IMR-90 (cell line): ENCODE measurements at regions not wholly inside any gene's neighbourhood (a gene's known extent, or its start where the extent isn't known, plus 50 kb on each side); places are given as distances from the start of the nearest gene placed in this dataset.

Source experiments
- BHLHE40 ChIP-seq: fragments of 150-350 bp; IDR thresholded peaks from 2 replicates; pipeline ENCODE4 v1.6.1; 2016; ENCODE audit warnings: mild to moderate bottlenecking, low read depth, low read length
- CHD1 ChIP-seq: IDR thresholded peaks from 2 replicates; pipeline ENCODE4 v1.6.1; 2012; ENCODE audit warnings: low read depth, low read length, improper control_type of control experiment
- MAFK ChIP-seq: IDR thresholded peaks from 2 replicates; pipeline ENCODE4 v1.6.1; 2012; ENCODE audit warnings: low read depth, low read length, improper control_type of control experiment
- MAZ ChIP-seq: IDR thresholded peaks from 2 replicates; pipeline ENCODE4 v1.6.1; 2012; ENCODE audit warnings: low read depth, mild to moderate bottlenecking, low read length, improper control_type of control experiment, moderate library complexity, borderline replicate concordance
- NFE2L2 ChIP-seq: fragments of 150-350 bp; IDR thresholded peaks from 2 replicates; pipeline ENCODE4 v1.6.1; 2016; ENCODE audit warnings: low read depth, mild to moderate bottlenecking, low read length
- POLR2A ChIP-seq: IDR thresholded peaks from 2 replicates; pipeline ENCODE4 v1.6.1; 2012; ENCODE audit warnings: mild to moderate bottlenecking, low read depth, low read length
- RAD21 ChIP-seq: IDR thresholded peaks from 2 replicates; pipeline ENCODE4 v1.6.1; 2012; ENCODE audit warnings: low read length, improper control_type of control experiment
- RFX5 ChIP-seq: IDR thresholded peaks from 2 replicates; pipeline ENCODE4 v1.8.0; 2012; ENCODE audit warnings: low read depth, mild to moderate bottlenecking, low read length, moderate library complexity
- TF ChIP-seq, protein P1 (sequence below): conservative IDR thresholded peaks from 2 replicates; pipeline ENCODE4 v1.5.1; 2012; ENCODE audit warnings: mild to moderate bottlenecking, low read depth, low read length, improper control_type of control experiment
- TF ChIP-seq, protein P2 (sequence below): fragments of 150-350 bp; IDR thresholded peaks from 2 replicates; pipeline ENCODE4 v1.6.1; 2017; ENCODE audit warnings: mild to moderate bottlenecking, antibody characterized with exemption, low read length, low read depth
- TF ChIP-seq, protein P3 (sequence below): fragments of 150-350 bp; IDR thresholded peaks from 2 replicates; pipeline ENCODE4 v1.6.1; 2016; ENCODE audit warnings: low read depth, mild to moderate bottlenecking, low read length, moderate library complexity, borderline replicate concordance

DNA sequence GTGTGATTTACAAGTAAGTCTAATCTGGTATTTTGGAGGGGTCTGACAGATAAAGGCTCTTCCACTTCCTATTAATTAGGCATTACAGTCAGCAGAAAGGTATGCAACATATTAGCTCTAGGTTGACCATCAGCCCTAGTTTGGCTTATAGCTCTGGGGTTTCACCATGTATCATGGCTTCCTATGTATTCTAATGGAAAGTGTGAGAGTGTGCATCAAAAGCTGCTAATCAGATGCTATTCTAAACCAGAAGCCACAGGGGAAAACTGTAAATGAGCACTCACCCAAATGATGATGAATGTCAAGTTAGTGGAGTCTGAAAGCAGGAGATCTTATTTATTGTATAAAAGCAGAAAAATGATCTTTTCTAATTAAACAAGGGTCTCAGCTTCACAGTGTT lies 149.2 kb upstream of the MITF start:
- TF ChIP-seq, protein P1, sequence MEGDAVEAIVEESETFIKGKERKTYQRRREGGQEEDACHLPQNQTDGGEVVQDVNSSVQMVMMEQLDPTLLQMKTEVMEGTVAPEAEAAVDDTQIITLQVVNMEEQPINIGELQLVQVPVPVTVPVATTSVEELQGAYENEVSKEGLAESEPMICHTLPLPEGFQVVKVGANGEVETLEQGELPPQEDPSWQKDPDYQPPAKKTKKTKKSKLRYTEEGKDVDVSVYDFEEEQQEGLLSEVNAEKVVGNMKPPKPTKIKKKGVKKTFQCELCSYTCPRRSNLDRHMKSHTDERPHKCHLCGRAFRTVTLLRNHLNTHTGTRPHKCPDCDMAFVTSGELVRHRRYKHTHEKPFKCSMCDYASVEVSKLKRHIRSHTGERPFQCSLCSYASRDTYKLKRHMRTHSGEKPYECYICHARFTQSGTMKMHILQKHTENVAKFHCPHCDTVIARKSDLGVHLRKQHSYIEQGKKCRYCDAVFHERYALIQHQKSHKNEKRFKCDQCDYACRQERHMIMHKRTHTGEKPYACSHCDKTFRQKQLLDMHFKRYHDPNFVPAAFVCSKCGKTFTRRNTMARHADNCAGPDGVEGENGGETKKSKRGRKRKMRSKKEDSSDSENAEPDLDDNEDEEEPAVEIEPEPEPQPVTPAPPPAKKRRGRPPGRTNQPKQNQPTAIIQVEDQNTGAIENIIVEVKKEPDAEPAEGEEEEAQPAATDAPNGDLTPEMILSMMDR, result no peak
- no peak for TF ChIP-seq NFE2L2
- TF ChIP-seq, protein P2, sequence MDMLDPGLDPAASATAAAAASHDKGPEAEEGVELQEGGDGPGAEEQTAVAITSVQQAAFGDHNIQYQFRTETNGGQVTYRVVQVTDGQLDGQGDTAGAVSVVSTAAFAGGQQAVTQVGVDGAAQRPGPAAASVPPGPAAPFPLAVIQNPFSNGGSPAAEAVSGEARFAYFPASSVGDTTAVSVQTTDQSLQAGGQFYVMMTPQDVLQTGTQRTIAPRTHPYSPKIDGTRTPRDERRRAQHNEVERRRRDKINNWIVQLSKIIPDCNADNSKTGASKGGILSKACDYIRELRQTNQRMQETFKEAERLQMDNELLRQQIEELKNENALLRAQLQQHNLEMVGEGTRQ, result no peak
- TF ChIP-seq BHLHE40, result no peak
- no peak for TF ChIP-seq POLR2A
- TF ChIP-seq MAZ, result no peak
- TF ChIP-seq, protein P3, sequence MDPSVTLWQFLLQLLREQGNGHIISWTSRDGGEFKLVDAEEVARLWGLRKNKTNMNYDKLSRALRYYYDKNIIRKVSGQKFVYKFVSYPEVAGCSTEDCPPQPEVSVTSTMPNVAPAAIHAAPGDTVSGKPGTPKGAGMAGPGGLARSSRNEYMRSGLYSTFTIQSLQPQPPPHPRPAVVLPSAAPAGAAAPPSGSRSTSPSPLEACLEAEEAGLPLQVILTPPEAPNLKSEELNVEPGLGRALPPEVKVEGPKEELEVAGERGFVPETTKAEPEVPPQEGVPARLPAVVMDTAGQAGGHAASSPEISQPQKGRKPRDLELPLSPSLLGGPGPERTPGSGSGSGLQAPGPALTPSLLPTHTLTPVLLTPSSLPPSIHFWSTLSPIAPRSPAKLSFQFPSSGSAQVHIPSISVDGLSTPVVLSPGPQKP, result no peak
- TF ChIP-seq MAFK, result no peak
- no peak for TF ChIP-seq RAD21
- no peak for TF ChIP-seq CHD1
- TF ChIP-seq RFX5, result no peak
